Keratinocyte (primary cell): ENCODE measurements at regions not wholly inside any gene's neighbourhood (a gene's known extent, or its start where the extent isn't known, plus 50 kb on each side); places are given as distances from the start of the nearest gene placed in this dataset.

Experiments used
- EZH2 ChIP-seq: IDR thresholded peaks from one replicate; pipeline ENCODE4 v1.6.1; 2012; ENCODE audit warnings: inconsistent platforms, mild to moderate bottlenecking, low read length, moderate library complexity
- TF ChIP-seq, protein P1 (sequence below), 3 experiments: IDR thresholded peaks in 1 of 3; conservative IDR thresholded peaks in 1 of 3; optimal IDR thresholded peaks in 1 of 3; 2 replicates in 2 of 3; 3 replicates in 1 of 3; pipeline versions ENCODE3 to v1.5.1; 2011; ENCODE audit warnings: low read length in 3 of 3, mild to moderate bottlenecking in 3 of 3, moderate library complexity in 2 of 3, control low read depth in 1 of 3, inconsistent platforms in 1 of 3; ENCODE audit not compliant: insufficient read depth in 2 of 3; ENCODE audit errors: extremely low read depth in 1 of 3

- TF ChIP-seq, protein P1, sequence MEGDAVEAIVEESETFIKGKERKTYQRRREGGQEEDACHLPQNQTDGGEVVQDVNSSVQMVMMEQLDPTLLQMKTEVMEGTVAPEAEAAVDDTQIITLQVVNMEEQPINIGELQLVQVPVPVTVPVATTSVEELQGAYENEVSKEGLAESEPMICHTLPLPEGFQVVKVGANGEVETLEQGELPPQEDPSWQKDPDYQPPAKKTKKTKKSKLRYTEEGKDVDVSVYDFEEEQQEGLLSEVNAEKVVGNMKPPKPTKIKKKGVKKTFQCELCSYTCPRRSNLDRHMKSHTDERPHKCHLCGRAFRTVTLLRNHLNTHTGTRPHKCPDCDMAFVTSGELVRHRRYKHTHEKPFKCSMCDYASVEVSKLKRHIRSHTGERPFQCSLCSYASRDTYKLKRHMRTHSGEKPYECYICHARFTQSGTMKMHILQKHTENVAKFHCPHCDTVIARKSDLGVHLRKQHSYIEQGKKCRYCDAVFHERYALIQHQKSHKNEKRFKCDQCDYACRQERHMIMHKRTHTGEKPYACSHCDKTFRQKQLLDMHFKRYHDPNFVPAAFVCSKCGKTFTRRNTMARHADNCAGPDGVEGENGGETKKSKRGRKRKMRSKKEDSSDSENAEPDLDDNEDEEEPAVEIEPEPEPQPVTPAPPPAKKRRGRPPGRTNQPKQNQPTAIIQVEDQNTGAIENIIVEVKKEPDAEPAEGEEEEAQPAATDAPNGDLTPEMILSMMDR (optimal IDR thresholded peaks at IDR 0.05 in 1 of 3, IDR thresholded peaks at IDR 0.05 in 1 of 3, conservative IDR thresholded peaks at IDR 0.05 in 1 of 3; ENCODE audit: extremely low read depth in 1 of 3, insufficient read depth in 2 of 3, low read length in 3 of 3) = no peak
- no peak for TF ChIP-seq EZH2
These were observed 485.2 kb upstream of the KIF2A start for GRCh38 chr5:61820836-61821235.
